ENCODE measurements at regions not wholly inside any gene's neighbourhood (a gene's known extent, or its start where the extent isn't known, plus 50 kb on each side); places are given as distances from the start of the nearest gene placed in this dataset.
A peak's percentile ranks its signal among the peaks of the same experiment; 100 is the strongest.

- no peaks in the 10 kb centered on the region for H3K36me3 ChIP-seq
- peak; percentile 47 for DNase-seq (ENCODE audit: low spot score)
- TF ChIP-seq EZH2phosphoT487 (IDR thresholded peaks at IDR 0.05) (no peak), CTCF (IDR thresholded peaks at IDR 0.05) (no peak)
- no peak overlapping the region for H3K4me2 ChIP-seq
- H3K4me3 Mint-ChIP-seq = no peak overlapping the region
- H3K27me3 Mint-ChIP-seq (ENCODE audit: insufficient read depth, low read depth) = no peaks in the 10 kb centered on the region
- H3K36me3 Mint-ChIP-seq = no peaks in the 10 kb centered on the region
- no peaks in the 10 kb centered on the region for H4K20me1 ChIP-seq (ENCODE audit: low read depth)
- H3K4me1 Mint-ChIP-seq = peaks cover 4% of the 10 kb centered on the region
- H3F3A ChIP-seq (ENCODE audit: low read depth) = no peaks in the 10 kb centered on the region
- no peaks in the 10 kb centered on the region for H3K27me3 ChIP-seq
- no peaks in the 10 kb centered on the region for H3K79me2 ChIP-seq (ENCODE audit: low read depth)
- no peak overlapping the region for H3K27ac Mint-ChIP-seq
- no peak overlapping the region for H2AFZ ChIP-seq (replicated peaks)
- H3K9me3 ChIP-seq (ENCODE audit: low read depth) = no peaks in the 10 kb centered on the region
- H3K4me3 ChIP-seq = no peak overlapping the region
- H3K27ac ChIP-seq = no peak overlapping the region
- H3K4me1 ChIP-seq = no peaks in the 10 kb centered on the region
- no peak overlapping the region for H3K9ac ChIP-seq
- no peaks in the 10 kb centered on the region for H3K9me3 Mint-ChIP-seq
These were observed 1587.6 kb upstream of the C9orf72 start for GRCh38 chr9:29160763-29161353.

- Histone ChIP-seq H3K27me3 (no peaks in the 10 kb centered on the region), H3K36me3 (no peaks in the 10 kb centered on the region), H3K27ac (no peak overlapping the region), H3F3A (ENCODE audit: low read depth) (no peaks in the 10 kb centered on the region), H3K4me2 (no peak overlapping the region), H3K9ac (no peak overlapping the region), H2AFZ (replicated peaks) (no peak overlapping the region), H4K20me1 (ENCODE audit: low read depth) (no peaks in the 10 kb centered on the region), H3K79me2 (ENCODE audit: low read depth) (no peaks in the 10 kb centered on the region), H3K4me3 (no peak overlapping the region), H3K9me3 (ENCODE audit: low read depth) (no peaks in the 10 kb centered on the region), H3K4me1 (no peaks in the 10 kb centered on the region)
- Mint-ChIP-seq H3K9me3 (no peaks in the 10 kb centered on the region), H3K27ac (no peak overlapping the region), H3K4me1 (peaks cover 3% of the 10 kb centered on the region), H3K36me3 (no peaks in the 10 kb centered on the region), H3K27me3 (ENCODE audit: insufficient read depth, low read depth) (peaks cover 2% of the 10 kb centered on the region), H3K4me3 (no peak overlapping the region)
- no peak for TF ChIP-seq EZH2 (IDR thresholded peaks at IDR 0.05)
- no peak for TF ChIP-seq CTCF (IDR thresholded peaks at IDR 0.05)
- no peak for TF ChIP-seq EZH2phosphoT487 (IDR thresholded peaks at IDR 0.05)
- no peak for DNase-seq (ENCODE audit: low spot score)
These were observed 1600.9 kb upstream of the C9orf72 start for GRCh38 chr9:29174136-29174535.

DNA sequence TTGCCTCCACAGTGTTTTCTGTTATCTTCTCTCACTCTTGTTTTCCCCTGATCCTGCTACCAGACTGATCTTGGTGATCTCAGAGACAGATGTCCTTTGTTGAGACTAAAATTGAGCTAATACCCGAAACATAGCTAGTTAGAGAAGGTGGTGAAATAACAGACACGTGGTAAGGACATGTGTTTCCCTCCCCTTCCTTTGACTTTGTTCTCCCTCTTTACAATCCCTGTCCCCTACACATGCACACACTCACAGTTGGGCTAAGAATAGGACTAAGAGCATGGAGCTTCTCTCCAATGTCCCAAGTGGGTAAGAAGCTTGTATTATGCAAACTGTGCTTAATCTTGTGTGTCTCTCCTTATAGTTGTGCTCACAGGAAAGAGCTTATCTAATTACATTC, 1603.0 kb upstream of the C9orf72 start:
- Histone ChIP-seq H3K27ac (no peak overlapping the region), H3K79me2 (ENCODE audit: low read depth) (no peaks in the 10 kb centered on the region), H3K9me3 (ENCODE audit: low read depth) (no peaks in the 10 kb centered on the region), H3K27me3 (no peaks in the 10 kb centered on the region), H3K4me3 (no peak overlapping the region), H3K9ac (no peak overlapping the region), H3K36me3 (no peaks in the 10 kb centered on the region), H3K4me1 (no peaks in the 10 kb centered on the region), H4K20me1 (ENCODE audit: low read depth) (no peaks in the 10 kb centered on the region), H3F3A (ENCODE audit: low read depth) (no peaks in the 10 kb centered on the region), H2AFZ (replicated peaks) (no peak overlapping the region), H3K4me2 (no peak overlapping the region)
- no peak for TF ChIP-seq CTCF (IDR thresholded peaks at IDR 0.05)
- no peak for TF ChIP-seq EZH2phosphoT487 (IDR thresholded peaks at IDR 0.05)
- no peak for TF ChIP-seq EZH2 (IDR thresholded peaks at IDR 0.05)
- Mint-ChIP-seq H3K9me3 (no peaks in the 10 kb centered on the region), H3K4me3 (no peak overlapping the region), H3K27me3 (ENCODE audit: insufficient read depth, low read depth) (no peaks in the 10 kb centered on the region), H3K27ac (no peak overlapping the region), H3K36me3 (no peaks in the 10 kb centered on the region), H3K4me1 (peaks cover 6% of the 10 kb centered on the region)
- DNase-seq (ENCODE audit: low spot score) = no peak

Data from neural progenitor cell (in vitro differentiated cells).